DMS79 (cell line): ENCODE measurements at regions not wholly inside any gene's neighbourhood (a gene's known extent, or its start where the extent isn't known, plus 50 kb on each side); places are given as distances from the start of the nearest gene placed in this dataset.
"Not testable (repeated sequence)": the region's sequence is repeated elsewhere in the genome, so short reads cannot be mapped to it uniquely, and the experiment has no call there.

Source experiments
- DNase-seq: peaks from one replicate; lab custom pipeline; 2025; lab: John Stamatoyannopoulos, UW

DNA sequence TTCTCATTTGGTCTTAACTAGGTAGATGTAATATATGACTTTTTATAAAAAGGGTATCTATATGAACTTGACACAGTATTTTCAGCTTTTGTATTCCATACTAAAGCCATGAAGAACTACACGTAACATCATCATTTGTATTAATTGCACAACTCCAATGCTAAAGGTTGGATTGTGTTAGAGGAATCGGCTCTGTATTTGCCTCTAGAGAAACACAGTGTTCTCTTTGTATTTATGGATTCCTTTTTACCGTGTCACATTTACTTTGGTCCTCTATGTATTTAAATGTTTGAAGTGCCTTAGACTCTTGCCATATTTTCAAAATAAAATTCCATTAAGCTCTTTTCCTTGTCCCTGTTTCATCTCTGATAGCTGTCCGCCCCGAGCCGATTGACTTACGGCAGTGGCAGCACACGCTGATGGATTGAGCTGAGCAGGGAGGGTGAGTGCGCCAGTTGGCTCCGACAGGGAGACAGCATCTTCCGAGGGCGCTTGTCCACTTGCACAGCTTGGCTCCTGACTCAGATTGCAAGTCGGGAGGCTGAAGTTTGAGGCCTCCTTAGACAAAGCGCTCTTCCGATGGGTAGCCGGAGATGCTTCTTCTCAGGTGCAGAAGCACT, 95.6 kb upstream of the DMRT1 start:
- DNase-seq = no peak

DNA sequence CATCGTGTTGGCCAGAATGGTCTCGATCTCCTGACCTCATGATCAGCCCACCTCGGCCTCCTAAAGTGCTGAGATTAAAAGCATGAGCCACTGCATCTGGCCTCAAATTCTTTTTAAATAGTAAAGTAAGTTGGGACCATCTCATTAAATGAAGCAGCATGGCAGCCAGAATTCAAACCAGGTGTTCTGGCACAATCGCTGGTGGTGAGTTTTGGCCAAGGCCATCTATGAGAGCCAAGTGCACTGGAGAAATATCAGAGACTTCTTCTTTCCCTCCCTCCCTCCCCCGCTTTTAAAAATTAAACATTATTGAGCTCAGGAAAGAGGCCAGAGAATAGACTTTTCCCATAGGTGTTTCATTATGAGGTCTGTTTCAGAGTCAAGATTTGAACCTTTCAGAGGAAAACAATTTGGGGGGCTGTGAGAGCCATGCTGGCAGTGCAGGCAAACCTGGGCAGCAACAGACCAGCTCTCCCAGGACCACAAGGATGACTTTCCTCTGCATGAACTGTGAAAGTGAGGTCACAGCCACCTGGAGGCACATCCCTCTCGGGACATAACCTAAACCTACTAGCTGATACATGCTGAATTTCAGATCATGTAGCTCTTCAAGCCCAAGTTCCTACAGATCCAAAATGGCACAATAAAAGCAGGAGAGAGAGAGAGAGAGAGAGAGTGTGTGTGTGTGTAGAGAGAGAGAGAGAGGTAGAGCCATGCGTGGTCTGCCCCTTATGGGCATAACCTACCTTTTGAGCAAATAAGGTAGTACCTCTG, 94.6 kb upstream of the DMRT1 start:
- no peak for DNase-seq

DNA sequence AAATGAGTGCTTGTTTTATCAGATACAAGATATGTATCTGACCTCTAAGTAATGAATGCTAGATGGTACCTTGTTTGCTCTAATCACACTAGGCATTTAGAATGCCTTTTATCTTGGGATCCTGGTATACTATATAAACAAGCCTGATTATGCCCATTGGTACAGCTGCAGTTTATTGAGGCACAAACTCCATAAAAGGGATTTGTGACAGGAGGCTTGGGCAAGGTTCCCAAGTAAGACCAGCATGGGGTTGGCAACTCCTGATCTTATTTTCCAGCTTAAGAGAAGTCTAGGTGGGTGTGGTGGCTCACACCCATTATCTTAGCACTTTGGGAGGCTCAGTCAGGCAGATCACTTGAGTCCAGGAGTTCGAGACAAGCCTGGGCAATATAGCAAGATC, 93.9 kb upstream of the DMRT1 start:
- DNase-seq = no peak

DNA sequence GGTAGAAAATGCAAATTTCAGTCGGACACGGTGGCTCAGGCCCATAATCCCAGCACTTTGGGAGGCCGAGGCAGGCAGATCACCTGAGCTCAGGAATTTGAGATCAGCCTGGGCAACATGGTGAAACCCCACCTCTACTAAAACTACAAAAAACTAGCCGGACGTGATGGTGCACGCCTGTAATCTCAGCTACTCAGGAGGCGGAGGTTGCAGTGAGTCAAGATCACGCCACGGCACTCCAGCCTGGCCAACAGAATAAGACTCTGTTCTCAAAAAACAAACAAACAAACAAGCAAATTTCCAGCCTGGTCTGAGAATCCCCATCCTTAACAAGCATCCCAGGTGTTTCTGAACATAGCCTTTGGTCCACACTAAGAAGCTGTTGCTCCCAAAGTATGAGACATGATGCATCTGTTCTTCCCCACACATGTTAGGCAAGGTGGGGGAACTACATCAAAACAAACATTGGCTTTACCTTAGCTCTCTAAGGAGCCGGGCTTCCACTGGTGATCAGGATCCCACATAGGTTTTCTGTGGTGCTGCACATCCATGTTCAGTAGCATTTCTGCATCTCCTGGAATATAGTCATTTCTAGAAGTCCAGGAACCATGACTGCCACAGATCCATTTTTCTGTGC, 92.5 kb upstream of the DMRT1 start:
- no peak for DNase-seq

DNA sequence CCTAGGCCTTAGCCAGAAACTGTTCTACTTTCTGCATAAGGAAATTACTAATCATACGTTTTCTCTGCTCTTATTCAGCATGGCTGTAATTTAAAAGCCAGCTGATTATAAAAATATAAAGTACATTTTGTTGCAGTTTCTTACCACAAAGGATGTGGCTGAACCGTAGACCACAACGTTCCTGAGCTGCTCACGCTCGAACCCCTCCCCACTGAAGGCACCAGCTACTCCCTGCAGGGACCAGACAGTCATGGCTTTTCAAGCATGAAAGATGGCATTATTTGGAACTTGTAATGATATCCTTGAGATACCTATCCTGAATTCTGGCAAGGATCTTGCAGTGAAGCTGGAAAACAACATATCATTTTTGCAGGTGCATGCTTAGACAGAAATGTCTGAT, 91.8 kb upstream of the DMRT1 start:
- DNase-seq = no peak

DNA sequence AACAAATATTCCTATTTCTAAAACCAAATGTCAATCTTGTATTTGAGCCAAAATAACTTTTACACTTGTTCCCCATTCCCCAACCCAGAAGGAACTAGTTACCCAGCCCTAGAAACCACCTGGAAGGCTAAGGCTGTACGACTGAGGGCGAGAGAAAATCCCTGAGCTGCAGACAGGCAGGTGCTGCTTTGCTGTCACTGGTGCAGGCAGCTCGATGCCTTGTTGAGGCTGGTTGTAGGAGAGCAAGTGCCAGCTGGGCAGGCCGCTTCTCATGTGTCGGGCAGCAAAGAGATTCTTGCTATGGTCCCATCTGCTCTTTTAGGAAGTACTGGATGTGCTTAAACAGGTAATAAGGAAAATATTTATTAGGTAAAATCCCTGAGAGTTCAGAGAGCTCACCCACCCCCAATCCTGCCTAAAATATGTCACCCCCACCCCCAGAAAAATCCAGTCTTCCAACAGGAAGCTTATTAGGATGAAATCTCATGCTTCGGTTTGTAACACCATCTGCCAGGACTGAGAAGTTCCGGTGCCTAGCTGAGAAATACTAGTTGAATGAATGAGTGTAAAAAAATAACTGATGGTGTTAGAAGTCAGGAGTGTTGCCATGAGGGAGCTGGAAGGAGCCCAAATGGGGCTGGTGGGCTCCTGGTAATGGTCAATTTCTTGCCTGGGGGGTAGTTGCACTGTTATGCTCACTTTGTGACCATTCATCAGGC, 91.1 kb upstream of the DMRT1 start:
- no peak for DNase-seq

DNA sequence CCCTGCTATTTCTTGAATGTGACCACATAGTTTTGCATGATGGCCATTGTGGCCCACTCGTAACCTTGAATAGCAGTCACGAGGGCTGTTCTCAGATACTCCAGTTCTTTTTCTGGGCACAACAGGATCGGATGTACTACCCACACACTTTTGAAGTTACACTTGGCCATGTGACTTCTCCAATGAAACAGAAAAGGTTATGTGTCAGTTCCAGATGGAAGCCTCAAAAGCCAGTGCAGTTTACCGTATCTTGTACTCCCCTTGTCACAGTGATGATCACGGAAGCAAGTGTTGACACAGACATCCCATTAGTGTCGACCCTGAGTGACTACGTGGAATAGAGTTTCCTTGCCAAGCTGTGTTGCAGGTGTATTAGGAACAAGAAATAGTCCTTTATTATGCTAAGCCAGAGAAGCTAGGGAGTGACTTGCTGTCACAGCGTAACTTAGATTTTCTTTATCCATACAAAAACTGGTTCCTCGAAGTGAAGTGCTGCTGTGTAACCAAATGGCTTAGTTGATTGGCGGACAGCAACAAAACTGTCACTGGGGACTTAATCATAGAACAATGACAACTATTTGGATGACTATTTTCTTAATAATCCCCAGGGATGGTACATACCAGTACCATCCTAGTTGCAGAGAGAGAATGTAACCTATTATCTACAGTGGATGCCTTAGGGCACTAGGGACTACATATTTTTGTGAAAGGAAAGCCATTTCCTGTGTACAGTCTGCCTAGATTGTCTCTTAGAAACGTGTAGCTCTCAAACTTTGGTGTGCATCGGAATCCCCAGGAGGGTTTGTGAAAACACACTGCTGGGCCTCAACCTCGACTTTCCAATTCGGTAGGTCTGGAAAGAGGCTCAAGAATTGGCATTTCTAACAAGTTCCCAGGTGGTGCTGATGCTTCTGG, 90.1 kb upstream of the DMRT1 start:
- DNase-seq = no peak

DNA sequence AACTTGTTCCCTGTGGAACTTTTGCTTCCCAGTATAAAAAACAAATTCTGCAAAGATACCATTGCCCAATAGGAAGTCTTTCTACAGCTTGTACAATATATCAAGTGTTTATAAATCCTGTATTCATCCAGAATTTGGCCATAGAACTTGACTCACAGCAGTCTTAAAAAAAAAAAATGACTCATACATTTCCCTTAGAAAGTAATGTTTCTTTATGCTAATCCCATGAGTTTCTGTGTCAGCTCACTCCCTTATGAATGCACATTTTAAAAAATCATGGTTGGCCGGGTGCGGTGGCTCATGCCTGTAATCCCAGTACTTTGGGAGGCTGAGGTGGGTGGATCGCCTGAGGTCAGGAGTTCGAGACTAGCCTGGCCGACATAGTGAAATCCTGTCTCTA, 89.3 kb upstream of the DMRT1 start:
- no peak for DNase-seq

DNA sequence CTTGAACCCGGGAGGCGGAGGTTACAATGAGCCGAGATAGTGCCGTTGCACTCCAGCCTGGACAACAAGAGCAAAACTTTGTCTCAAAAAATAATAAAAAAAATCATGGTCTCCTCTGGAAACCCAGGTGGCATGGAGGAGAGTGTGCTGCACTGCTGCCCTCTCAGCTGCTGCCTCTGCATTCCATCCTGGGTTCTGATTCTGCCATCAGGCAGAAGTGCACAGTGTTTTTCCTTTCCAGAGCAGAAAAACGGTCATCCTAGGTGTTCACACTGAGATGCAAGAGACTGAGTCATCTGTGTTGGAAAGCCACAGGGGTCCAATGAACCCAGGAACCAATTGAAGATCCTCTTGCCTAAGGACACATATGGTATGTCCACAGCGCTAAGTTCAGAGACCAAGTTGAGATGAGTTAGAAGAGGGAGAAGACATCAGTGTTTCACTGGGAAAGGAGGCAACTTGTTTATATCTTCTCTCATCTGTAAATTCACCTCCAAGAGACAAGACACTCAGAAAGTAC, 88.8 kb upstream of the DMRT1 start:
- no peak for DNase-seq

DNA sequence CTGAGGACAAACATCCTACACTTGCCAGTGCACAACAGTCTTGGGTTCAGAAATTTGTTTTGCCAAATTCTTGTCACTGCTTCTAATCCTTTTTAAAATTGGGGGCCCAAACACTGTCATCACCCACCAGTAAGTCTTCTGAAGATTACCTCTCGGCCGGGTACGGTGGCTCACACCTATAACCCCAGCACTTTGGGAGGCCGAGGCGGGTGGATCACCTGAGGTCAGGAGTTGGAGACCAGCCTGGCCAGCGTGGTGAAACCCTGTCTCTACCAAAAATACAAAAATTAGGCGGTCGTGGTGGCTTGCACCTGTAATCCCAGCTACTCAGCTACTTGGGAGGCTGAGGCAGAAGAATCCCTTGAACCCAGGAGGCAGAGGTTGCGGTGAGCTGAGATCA, 87.8 kb upstream of the DMRT1 start:
- DNase-seq = not testable (repeated sequence)

DNA sequence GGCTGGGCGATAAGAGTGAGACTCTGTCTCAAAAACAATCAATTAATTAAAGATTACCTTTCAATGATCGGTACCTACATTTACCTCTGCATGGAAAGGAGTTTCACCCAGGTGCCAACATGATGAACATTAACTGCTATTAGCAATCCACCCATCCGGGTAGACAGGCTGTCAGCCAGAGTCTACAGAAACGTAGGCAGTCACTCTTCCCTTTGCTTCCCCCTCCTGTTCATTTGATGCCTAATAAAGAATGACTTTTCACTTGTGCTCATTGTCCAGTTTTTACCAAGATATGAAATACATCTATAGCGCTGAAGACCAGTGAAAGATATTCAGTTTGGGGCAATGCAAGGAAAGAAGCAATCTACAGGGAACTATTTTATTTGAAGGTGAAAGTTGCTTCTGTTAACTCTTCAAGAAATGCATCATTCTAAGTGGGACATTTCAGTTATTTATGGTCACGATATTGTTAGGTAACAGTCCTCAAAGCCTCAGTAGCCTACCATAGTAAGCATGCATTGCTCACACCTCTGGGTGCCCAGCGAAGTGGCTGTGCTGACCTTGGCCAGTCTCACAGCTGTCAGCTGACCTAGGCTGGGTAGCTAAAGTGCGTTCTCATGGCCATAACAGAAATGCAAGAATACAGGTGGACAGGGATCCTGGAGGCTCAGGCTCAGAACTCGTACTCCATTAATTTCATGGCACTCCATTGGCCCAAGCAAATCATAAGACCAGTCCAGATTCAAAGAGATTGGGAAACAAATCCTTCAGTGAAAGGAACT, 87.2 kb upstream of the DMRT1 start:
- no peak for DNase-seq

DNA sequence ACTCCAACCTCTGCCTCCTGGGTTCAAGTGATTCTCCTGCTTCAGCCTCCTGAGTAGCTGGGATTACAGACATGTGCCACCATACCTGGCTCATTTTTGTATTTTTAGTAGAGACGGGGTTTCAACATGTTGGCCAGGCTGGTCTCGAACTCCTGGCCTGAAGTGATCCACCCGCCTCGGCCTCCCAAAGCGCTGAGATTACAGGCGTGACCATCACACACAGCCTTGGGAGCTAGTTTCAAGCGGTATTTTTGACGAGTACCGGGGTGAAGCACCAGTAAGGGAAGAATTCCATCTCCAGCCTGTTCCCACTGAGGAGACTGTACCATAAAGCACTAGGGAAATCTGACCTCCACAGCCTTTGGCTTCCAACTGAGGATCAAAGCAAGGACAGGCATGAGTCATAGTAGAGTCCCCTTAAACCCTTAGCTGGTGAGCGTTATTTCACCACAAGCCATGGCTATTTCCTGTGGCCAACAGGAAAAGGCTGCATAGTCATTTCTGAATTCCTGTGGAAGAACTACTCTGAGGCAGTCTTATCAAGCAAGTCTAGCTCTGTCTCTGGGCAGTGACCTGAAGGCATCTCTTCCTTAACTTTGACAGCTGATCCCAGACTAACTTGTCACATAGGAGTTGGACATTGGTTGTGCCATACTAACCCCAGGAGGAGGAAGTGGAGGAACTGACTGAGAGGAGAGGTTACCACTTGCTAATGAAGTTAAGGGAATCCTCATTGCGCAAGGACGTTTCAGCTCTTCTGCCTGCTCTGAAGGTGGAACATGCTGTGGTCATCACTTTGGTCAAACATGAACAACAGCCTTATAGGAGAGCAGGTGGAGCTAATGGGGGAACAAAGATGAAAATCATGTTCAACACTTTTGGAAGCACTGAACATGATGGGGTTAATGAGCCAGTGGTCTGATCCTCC, 85.8 kb upstream of the DMRT1 start:
- DNase-seq = no peak

DNA sequence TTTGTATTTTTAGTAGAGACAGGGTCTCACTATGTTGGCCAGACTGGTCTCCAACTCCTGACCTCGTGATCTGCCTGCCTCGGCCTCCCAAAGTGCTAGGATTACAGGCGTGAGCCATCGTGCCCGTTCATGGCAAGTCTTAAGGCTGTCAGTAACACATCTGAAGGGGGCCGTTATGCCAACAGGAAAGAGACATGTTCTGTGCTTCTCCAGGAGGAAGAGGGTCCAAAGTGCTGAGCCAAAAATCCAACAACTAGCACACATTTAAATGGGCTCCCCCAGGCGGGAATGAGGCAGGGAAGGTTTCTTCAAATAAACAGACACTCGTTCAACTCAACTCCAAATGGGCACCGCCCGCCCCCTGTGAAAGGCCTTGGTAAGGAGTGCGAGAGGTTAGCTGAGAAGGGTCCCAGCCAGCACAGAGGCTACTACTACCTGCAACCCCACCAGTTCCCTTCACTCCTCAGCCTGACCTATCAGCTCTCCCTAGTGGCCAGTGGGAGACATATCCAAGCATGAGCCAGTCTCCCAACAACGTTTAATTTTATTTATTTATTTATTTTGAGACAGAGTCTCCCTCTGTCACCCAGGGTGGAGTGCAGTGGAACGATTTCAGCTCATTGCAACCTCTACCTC, 84.1 kb upstream of the DMRT1 start:
- no peak for DNase-seq

DNA sequence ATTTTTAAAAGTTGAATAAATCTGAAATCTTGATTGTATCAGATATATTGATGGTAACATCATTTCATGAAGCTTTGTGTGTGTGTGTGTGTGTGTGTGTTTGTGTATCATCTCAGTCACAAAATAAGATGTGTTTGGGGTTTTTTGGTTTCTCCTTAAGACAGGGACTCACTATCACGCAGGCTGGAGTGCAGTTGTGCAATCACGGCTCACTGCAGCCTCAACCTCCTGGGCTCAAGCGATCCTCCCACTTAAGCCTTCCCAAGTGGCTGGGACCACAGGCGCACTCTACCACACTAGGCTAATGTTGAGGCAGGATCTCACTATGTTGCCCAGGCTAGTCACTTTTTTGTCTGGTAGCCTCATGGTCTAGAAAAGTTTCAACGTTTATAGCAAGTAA, 83.4 kb upstream of the DMRT1 start:
- no peak for DNase-seq

DNA sequence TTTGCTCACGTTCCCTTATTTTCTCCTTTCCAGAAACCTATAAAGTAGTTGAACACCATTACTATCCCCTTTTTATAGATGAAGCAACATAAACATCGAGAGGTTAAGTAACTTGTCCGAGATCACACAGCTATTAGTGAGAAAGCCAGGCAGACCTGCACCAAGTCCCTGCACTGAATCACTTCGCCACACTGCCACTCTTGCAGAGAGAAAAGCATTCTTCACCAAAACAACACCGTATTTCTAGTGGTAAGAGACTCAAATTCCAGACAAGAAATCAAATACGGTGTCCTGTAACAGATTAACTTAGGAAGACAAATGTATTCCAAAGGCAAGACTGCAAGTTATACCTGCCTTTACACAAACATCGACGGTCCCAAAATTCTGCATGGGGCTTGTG, 82.0 kb upstream of the DMRT1 start:
- DNase-seq = no peak

DNA sequence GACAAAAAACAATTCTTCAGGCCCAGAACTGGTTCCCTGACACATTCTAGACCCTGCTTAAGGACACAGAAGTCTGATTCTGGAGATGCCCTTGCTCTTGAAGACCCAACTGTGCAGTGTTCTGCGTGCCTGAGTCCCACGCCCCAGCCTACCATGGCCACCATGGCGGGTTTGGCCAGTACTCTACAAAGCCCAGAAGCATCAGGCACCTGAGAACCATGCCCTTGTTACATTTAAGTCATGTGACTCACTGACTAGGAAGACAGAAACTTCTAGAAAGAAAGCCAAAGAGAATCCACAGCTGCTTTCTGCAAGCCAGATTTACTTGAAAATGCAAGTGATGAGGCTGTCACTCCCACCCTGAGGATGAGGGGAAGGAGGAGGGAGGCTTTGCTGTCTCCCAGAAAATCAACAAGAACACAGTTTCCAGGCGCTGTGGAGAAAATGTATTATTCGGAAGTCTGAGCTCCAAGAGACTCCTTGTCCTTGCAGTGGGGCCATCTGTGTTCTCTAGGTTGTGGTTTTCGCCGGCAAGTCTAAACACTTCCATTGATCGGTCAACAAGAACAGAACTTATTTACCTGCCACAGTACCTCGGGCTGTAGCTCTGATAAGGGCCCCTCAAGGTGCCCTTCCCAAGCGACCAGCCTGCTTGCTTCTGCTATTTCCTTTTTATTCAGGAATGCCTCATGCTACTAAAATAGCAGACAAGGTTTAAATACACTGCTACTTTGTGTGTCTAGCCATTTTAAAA, 81.3 kb upstream of the DMRT1 start:
- DNase-seq = no peak

DNA sequence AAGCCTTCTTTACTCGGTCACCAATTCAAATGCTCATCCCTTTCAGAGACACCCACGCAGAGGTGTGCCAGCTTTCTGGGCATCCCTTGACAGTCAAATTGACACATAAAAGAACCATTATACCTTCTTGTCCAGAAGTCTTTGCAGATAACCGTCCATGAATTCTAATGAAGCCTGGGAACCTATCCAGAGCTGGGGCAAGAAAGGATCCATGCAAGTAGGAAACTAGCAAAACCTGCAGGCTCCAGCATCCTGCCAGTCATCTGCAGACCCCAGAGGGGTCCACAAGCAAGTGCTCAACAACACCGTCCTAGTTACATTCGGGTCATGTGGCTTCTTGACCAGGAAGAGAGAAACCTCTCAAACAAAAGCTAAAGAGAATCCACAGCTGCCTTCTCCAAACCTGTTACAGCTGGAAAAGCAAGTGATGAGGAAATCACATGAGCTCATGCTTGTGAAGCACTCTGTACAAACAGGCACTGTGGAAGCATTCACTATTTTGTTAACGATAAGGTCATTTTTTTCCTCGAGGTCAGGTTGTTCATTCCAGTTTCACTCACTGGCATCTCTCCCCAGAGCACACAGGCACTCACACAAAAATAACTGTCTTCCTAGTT, 80.2 kb upstream of the DMRT1 start:
- no peak for DNase-seq
